DND-41 (cell line): ENCODE measurements at regions not wholly inside any gene's neighbourhood (a gene's known extent, or its start where the extent isn't known, plus 50 kb on each side); places are given as distances from the start of the nearest gene placed in this dataset.

ENCODE experiments used
- ATAC-seq: fragments of 200-7000 bp; cut with Tn5 transposase; 3 replicates; pipeline ENCODE4 v1.9.1; 2021; ENCODE audit warnings: low read depth; ENCODE audit not compliant: insufficient read depth
- DNase-seq: peaks from one replicate; pipeline ENCODE4 v3.0.0-alpha.2; 2020
- H2AFZ ChIP-seq: 2 replicates; pipeline ENCODE4 v1.6.0; 2012; ENCODE audit warnings: low read depth, low read length
- H3K27ac ChIP-seq: 2 replicates; pipeline ENCODE4 v1.5.1; 2012; ENCODE audit warnings: low read length, inconsistent platforms
- H3K27me3 ChIP-seq: fragments of 200-600 bp; sonication (generic); 2 replicates; pipeline ENCODE4 v1.6.0; 2012; ENCODE audit warnings: low read length, mild to moderate bottlenecking, inconsistent platforms; ENCODE audit not compliant: insufficient read depth, poor library complexity
- H3K36me3 ChIP-seq: 2 replicates; pipeline ENCODE4 v1.5.1; 2012; ENCODE audit warnings: low read length, inconsistent platforms; ENCODE audit not compliant: insufficient read depth
- H3K4me1 ChIP-seq: 2 replicates; pipeline ENCODE4 v1.5.1; 2012; ENCODE audit warnings: mild to moderate bottlenecking, low read length; ENCODE audit not compliant: insufficient read depth
- H3K4me2 ChIP-seq: 2 replicates; pipeline ENCODE4 v1.6.0; 2012; ENCODE audit warnings: mild to moderate bottlenecking, moderate library complexity, low read length, inconsistent platforms; ENCODE audit not compliant: insufficient read depth
- H3K4me3 ChIP-seq, 2 experiments: fragments of 200-600 bp in 1 of 2; shearing (Covaris generic) in 1 of 2; 2 replicates each; pipeline ENCODE4 v1.5.1; 2012 to 2016; ENCODE audit warnings: inconsistent platforms in 2 of 2, low read length in 2 of 2, mild to moderate bottlenecking in 2 of 2, low read depth in 1 of 2, moderate library complexity in 1 of 2
- H3K79me2 ChIP-seq: 2 replicates; pipeline ENCODE4 v1.6.0; 2012; ENCODE audit warnings: low read length, inconsistent platforms; ENCODE audit not compliant: insufficient read depth
- H3K9ac ChIP-seq: 2 replicates; pipeline ENCODE4 v1.6.0; 2012; ENCODE audit warnings: low read depth, mild to moderate bottlenecking, inconsistent platforms, low read length, moderate library complexity
- H3K9me3 ChIP-seq: 2 replicates; pipeline ENCODE4 v1.5.1; 2012; ENCODE audit warnings: low read length, moderate library complexity, mild to moderate bottlenecking, inconsistent platforms; ENCODE audit not compliant: insufficient read depth, severe bottlenecking
- H4K20me1 ChIP-seq: 2 replicates; pipeline ENCODE4 v1.6.0; 2012; ENCODE audit warnings: low read length; ENCODE audit not compliant: insufficient read depth
- CTCF ChIP-seq: IDR thresholded peaks from 2 replicates; pipeline ENCODE4 v1.5.1; 2012; ENCODE audit warnings: borderline replicate concordance, low read length, moderate library complexity, mild to moderate bottlenecking; ENCODE audit not compliant: poor library complexity, severe bottlenecking; ENCODE audit errors: extremely low read depth
- EZH2 ChIP-seq: IDR thresholded peaks from 3 replicates; pipeline ENCODE4 v1.6.1; 2012; ENCODE audit warnings: borderline replicate concordance, low read depth, mild to moderate bottlenecking, moderate library complexity, low read length, inconsistent platforms; ENCODE audit not compliant: severe bottlenecking

- ATAC-seq (no peak), DNase-seq (no peak)
- H3K27me3 ChIP-seq, result no peaks in the 10 kb centered on the region
Observed at GRCh38 chr6:14995966-14996602, 249.8 kb upstream of the JARID2 start.

GRCh38 chr6:14996892-14997291 is 249.0 kb upstream of the JARID2 start:
- Histone ChIP-seq H3K27ac (no peak overlapping the region), H4K20me1 (no peaks in the 10 kb centered on the region), H2AFZ (no peak overlapping the region), H3K27me3 (no peaks in the 10 kb centered on the region), H3K36me3 (no peaks in the 10 kb centered on the region), H3K4me2 (no peak overlapping the region), H3K79me2 (no peaks in the 10 kb centered on the region), H3K4me1 (no peaks in the 10 kb centered on the region), H3K9me3 (no peaks in the 10 kb centered on the region), H3K4me3 (no peak overlapping the region), H3K9ac (no peak overlapping the region)
- DNase-seq (no peak), ATAC-seq (no peak)
- TF ChIP-seq CTCF (no peak), EZH2 (no peak)

More at GRCh38 chr6:14995966-14996602, 249.8 kb upstream of the JARID2 start:
- Histone ChIP-seq H3K9me3 (no peaks in the 10 kb centered on the region), H3K36me3 (no peaks in the 10 kb centered on the region), H3K4me3 (no peak overlapping the region), H3K79me2 (no peaks in the 10 kb centered on the region), H3K4me2 (no peak overlapping the region), H3K27ac (no peak overlapping the region), H3K4me1 (no peaks in the 10 kb centered on the region), H2AFZ (no peak overlapping the region), H3K9ac (no peak overlapping the region), H4K20me1 (no peaks in the 10 kb centered on the region)
- no peak for TF ChIP-seq EZH2
- TF ChIP-seq CTCF, result no peak

GRCh38 chr6:14997507-14997906 is 248.4 kb upstream of the JARID2 start:
- H3K27ac ChIP-seq, result no peak overlapping the region
- H3K4me1 ChIP-seq, result no peaks in the 10 kb centered on the region
- H3K36me3 ChIP-seq, result no peaks in the 10 kb centered on the region
- no peaks in the 10 kb centered on the region for H3K9me3 ChIP-seq
- TF ChIP-seq EZH2 (no peak), CTCF (no peak)
- H4K20me1 ChIP-seq, result no peaks in the 10 kb centered on the region
- no peaks in the 10 kb centered on the region for H3K27me3 ChIP-seq
- no peak overlapping the region for H3K4me2 ChIP-seq
- ATAC-seq (no peak), DNase-seq (no peak)
- no peak overlapping the region for H3K4me3 ChIP-seq
- no peak overlapping the region for H2AFZ ChIP-seq
- no peak overlapping the region for H3K9ac ChIP-seq
- no peaks in the 10 kb centered on the region for H3K79me2 ChIP-seq
